KMS-11 (cell line): ENCODE measurements at regions not wholly inside any gene's neighbourhood (a gene's known extent, or its start where the extent isn't known, plus 50 kb on each side); places are given as distances from the start of the nearest gene placed in this dataset.
"Not testable (repeated sequence)": the region's sequence is repeated elsewhere in the genome, so short reads cannot be mapped to it uniquely, and the experiment has no call there.

ENCODE experiments used
- H2AFZ ChIP-seq: fragments of 200-600 bp; sonication (generic); 2 replicates; pipeline ENCODE4 v1.6.1; 2016; ENCODE audit warnings: antibody characterized with exemption, mixed run types, low read depth
- H3K27ac ChIP-seq: fragments of 200-600 bp; sonication (generic); 2 replicates; pipeline ENCODE4 v1.6.1; 2016; ENCODE audit warnings: mild to moderate bottlenecking, mixed run types
- H3K27me3 ChIP-seq: fragments of 200-600 bp; sonication (generic); 2 replicates; pipeline ENCODE4 v1.6.1; 2017; ENCODE audit warnings: mild to moderate bottlenecking, low read depth, mixed run types, moderate library complexity; ENCODE audit not compliant: insufficient read depth
- H3K36me3 ChIP-seq: fragments of 200-600 bp; sonication (generic); 2 replicates; pipeline ENCODE4 v1.6.1; 2017; ENCODE audit warnings: mild to moderate bottlenecking, mixed run types; ENCODE audit not compliant: insufficient read depth
- H3K4me1 ChIP-seq: fragments of 200-600 bp; sonication (generic); 2 replicates; pipeline ENCODE4 v1.6.1; 2016; ENCODE audit warnings: mild to moderate bottlenecking, low read depth, mixed run types; ENCODE audit not compliant: poor library complexity, severe bottlenecking
- H3K4me2 ChIP-seq: fragments of 200-600 bp; sonication (generic); 2 replicates; pipeline ENCODE4 v1.7.0; 2016; ENCODE audit warnings: mild to moderate bottlenecking, mixed run types
- H3K4me3 ChIP-seq: fragments of 200-600 bp; sonication (generic); IDR thresholded peaks from 2 replicates; pipeline ENCODE4 v1.6.1; 2017; ENCODE audit warnings: low read depth, low read length, mixed read lengths; ENCODE audit not compliant: insufficient read depth
- H3K79me2 ChIP-seq: fragments of 200-600 bp; sonication (generic); 2 replicates; pipeline ENCODE4 v1.6.1; 2016; ENCODE audit warnings: low read depth, mixed run types; ENCODE audit not compliant: insufficient read depth
- H3K9ac ChIP-seq: fragments of 200-600 bp; sonication (generic); 2 replicates; pipeline ENCODE4 v1.6.1; 2016; ENCODE audit warnings: mild to moderate bottlenecking, mixed run types
- H4K20me1 ChIP-seq: fragments of 200-600 bp; sonication (generic); 2 replicates; pipeline ENCODE4 v1.6.1; 2016; ENCODE audit warnings: mild to moderate bottlenecking, mixed run types; ENCODE audit not compliant: insufficient read depth
- CTCF ChIP-seq: fragments of 200-600 bp; sonication (generic); conservative IDR thresholded peaks from 2 replicates; pipeline ENCODE4 v1.6.1; 2017; ENCODE audit warnings: low read depth, mild to moderate bottlenecking, antibody characterized with exemption, low read length, moderate library complexity, mixed read lengths

GRCh38 chr4:121593760-121594159, 103.0 kb downstream of the ANXA5 start:
- no peak for TF ChIP-seq CTCF
- Histone ChIP-seq H3K27me3 (no peaks in the 10 kb centered on the region), H3K27ac (no peak overlapping the region), H3K36me3 (no peaks in the 10 kb centered on the region), H3K79me2 (no peaks in the 10 kb centered on the region), H3K9ac (no peak overlapping the region), H3K4me2 (no peak overlapping the region), H2AFZ (no peak overlapping the region), H3K4me3 (no peak overlapping the region), H4K20me1 (no peaks in the 10 kb centered on the region), H3K4me1 (peaks cover 22% of the 10 kb centered on the region)

DNA sequence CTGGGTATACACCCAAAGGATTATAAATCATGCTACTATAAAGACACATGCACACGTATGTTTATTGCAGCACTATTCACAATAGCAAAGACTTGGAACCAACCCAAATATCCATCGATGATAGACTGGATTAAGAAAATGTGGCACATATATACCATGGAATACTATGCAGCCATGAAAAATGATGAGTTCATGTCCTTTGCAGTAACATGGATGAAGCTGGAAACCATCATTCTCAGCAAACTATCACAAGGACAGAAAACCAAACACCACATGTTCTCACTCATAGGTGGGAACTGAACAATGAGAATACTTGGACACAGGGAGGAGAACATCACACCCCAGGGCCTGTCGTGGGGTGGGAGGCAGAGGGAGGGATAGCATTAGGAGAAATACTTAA, 104.5 kb downstream of the ANXA5 start:
- H3K4me1 ChIP-seq: peaks cover 12% of the 10 kb centered on the region
- not testable (repeated sequence) for H3K27me3 ChIP-seq, H3K4me3 ChIP-seq

DNA sequence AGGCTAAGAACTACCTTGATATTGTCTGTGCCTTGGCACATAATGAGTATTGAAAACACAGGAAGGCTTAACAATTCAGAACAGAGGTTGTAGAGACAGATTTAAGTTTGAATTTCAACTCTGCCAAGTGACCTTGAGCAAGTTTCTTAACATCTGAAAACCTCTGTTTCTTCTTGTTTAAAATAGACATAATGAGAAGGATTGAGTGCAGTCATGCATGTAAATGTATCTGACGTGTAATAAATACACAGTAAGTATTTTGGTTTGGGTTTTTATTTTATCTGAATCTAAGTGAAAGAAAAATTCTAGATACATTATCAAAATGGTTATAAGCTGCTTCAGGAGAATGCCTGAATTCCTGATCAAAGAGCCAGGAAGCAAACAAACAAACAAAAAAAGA, 111.9 kb downstream of the ANXA5 start:
- H3K4me2 ChIP-seq: no peak overlapping the region
- no peaks in the 10 kb centered on the region for H3K36me3 ChIP-seq
- no peaks in the 10 kb centered on the region for H3K79me2 ChIP-seq
- no peak overlapping the region for H3K4me3 ChIP-seq
- no peak for TF ChIP-seq CTCF
- no peaks in the 10 kb centered on the region for H4K20me1 ChIP-seq
- no peak overlapping the region for H3K27ac ChIP-seq
- no peaks in the 10 kb centered on the region for H3K27me3 ChIP-seq
- no peak overlapping the region for H2AFZ ChIP-seq
- no peaks in the 10 kb centered on the region for H3K4me1 ChIP-seq
- no peak overlapping the region for H3K9ac ChIP-seq

More for the DNA sequence above, 104.5 kb downstream of the ANXA5 start:
- not testable (repeated sequence) for H4K20me1 ChIP-seq, H3K36me3 ChIP-seq, H2AFZ ChIP-seq, H3K27ac ChIP-seq, H3K79me2 ChIP-seq, H3K9ac ChIP-seq, H3K4me2 ChIP-seq

DNA sequence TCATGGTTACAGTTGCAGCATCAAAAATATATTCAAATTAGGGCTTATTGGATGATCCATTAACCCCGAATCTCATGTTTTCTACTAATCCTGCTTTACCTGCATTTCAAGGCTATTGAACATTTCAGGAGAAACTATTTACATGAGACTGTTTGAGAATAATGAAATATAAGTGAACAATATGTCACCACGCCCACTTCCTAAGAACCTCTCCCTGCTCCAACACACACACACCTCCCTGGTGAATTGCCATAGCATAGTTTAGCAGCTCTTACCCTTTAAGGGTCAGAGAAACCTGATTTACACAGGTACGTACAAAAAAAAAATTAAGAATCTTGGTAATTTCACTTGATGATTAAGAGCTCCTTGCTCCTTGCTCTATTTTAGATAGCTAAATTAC, 113.4 kb downstream of the ANXA5 start:
- no peak for TF ChIP-seq CTCF
- no peak overlapping the region for H2AFZ ChIP-seq
- no peak overlapping the region for H3K4me3 ChIP-seq
- H4K20me1 ChIP-seq: no peaks in the 10 kb centered on the region
- no peak overlapping the region for H3K9ac ChIP-seq
- H3K36me3 ChIP-seq: no peaks in the 10 kb centered on the region
- no peak overlapping the region for H3K27ac ChIP-seq
- no peaks in the 10 kb centered on the region for H3K4me1 ChIP-seq
- H3K27me3 ChIP-seq: no peaks in the 10 kb centered on the region
- H3K4me2 ChIP-seq: no peak overlapping the region
- no peaks in the 10 kb centered on the region for H3K79me2 ChIP-seq

GRCh38 chr4:121582296-121582695, 114.5 kb downstream of the ANXA5 start:
- Histone ChIP-seq H3K4me2 (no peak overlapping the region), H3K4me1 (no peaks in the 10 kb centered on the region), H3K4me3 (no peak overlapping the region), H3K27me3 (no peaks in the 10 kb centered on the region), H4K20me1 (no peaks in the 10 kb centered on the region), H3K9ac (no peak overlapping the region), H2AFZ (no peak overlapping the region), H3K79me2 (no peaks in the 10 kb centered on the region), H3K36me3 (no peaks in the 10 kb centered on the region), H3K27ac (no peak overlapping the region)
- no peak for TF ChIP-seq CTCF

DNA sequence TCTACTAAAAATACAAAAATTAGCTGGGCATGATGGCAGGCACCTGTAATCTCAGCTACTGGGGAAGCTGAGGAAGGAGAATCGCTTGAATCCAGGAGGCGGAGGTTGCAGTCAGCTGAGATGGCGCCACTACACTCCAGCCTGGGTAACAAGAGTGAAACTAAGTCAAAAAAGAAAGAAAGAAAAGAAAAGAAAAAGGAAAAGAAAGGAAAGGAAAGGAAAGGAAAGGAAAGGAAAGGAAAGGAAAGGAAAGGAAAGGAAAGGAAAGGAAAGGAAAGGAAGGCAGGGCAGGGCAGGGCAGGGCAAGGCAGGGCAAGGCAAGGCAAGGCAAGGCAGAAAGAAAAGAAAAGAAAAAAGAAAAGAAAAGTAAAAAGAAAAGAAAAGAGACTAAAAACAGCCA, 121.4 kb downstream of the ANXA5 start:
- H3K27me3 ChIP-seq, H4K20me1 ChIP-seq, H3K79me2 ChIP-seq, H3K4me1 ChIP-seq, H3K27ac ChIP-seq, H3K9ac ChIP-seq, H2AFZ ChIP-seq, H3K4me2 ChIP-seq, H3K36me3 ChIP-seq, H3K4me3 ChIP-seq: not testable (repeated sequence)
